ENCODE measurements at regions not wholly inside any gene's neighbourhood (a gene's known extent, or its start where the extent isn't known, plus 50 kb on each side); places are given as distances from the start of the nearest gene placed in this dataset.

DNA sequence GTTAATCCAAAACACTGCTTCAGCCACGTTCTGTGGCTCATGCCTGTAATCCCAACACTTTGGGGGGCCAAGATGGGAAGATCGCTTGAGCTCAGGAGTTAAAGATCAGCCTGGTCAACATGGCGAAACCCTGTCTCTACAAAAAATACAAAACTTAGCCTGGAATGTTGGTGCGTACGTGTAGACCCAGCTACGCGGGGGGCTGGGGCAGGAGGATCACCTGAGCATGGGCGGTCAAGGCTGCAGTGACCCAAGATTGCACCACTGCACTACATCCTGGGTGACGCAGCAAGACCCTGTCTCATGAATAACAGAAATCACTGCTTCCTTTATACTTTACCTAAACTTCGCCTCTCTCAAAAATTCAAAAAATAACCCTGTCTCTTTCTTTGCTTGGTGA is 1325.0 kb upstream of the CADM2 start:
- TF ChIP-seq RXRA (IDR thresholded peaks at IDR 0.05), result no peak
- TF ChIP-seq, protein P1, sequence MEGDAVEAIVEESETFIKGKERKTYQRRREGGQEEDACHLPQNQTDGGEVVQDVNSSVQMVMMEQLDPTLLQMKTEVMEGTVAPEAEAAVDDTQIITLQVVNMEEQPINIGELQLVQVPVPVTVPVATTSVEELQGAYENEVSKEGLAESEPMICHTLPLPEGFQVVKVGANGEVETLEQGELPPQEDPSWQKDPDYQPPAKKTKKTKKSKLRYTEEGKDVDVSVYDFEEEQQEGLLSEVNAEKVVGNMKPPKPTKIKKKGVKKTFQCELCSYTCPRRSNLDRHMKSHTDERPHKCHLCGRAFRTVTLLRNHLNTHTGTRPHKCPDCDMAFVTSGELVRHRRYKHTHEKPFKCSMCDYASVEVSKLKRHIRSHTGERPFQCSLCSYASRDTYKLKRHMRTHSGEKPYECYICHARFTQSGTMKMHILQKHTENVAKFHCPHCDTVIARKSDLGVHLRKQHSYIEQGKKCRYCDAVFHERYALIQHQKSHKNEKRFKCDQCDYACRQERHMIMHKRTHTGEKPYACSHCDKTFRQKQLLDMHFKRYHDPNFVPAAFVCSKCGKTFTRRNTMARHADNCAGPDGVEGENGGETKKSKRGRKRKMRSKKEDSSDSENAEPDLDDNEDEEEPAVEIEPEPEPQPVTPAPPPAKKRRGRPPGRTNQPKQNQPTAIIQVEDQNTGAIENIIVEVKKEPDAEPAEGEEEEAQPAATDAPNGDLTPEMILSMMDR (IDR thresholded peaks at IDR 0.05; ENCODE audit: low read depth, low read length, missing input control), result no peak
- no peak for TF ChIP-seq JUND (IDR thresholded peaks at IDR 0.05)
- TF ChIP-seq, protein P2, sequence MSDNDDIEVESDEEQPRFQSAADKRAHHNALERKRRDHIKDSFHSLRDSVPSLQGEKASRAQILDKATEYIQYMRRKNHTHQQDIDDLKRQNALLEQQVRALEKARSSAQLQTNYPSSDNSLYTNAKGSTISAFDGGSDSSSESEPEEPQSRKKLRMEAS (IDR thresholded peaks at IDR 0.05), result no peak
- no peak for TF ChIP-seq SP1 (IDR thresholded peaks at IDR 0.05)

All from liver (tissue), 3 donors.